ENCODE measurements at regions not wholly inside any gene's neighbourhood (a gene's known extent, or its start where the extent isn't known, plus 50 kb on each side); places are given as distances from the start of the nearest gene placed in this dataset.

DNA sequence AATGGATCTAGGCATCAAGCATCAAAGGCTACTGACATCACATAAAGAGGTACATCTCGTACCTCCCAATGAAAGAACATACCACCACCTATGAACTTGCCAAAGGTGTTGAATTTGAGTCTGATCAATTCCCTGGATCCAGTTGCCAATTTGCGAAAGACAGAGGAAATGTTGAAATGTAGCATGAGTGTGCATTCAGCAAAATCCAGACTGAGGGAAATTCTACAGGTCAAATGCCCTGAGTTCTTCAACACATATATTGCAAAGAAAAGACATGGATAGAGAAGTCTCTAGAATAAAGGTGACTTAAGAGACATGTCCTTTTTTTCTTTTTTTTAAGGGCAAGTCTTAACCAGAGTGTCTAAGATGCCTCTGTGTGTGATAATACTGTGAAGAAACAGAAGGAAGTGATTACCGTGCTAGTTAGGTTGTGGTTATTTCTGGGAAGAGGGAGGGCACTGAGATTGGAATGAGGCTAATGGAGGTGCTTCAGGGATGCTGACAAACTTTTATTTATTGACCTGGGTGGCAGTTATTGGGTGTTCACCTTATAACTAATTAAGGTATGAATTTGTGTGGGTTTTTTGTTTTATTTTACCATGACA is 128.7 kb downstream of the SAMD9 start:
- TF ChIP-seq CTCF (IDR thresholded peaks at IDR 0.05), result no peak
- no peak for TF ChIP-seq POLR2A (IDR thresholded peaks at IDR 0.05)
- no peak for TF ChIP-seq EP300 (IDR thresholded peaks at IDR 0.05)
